Neural cell (in vitro differentiated cells): ENCODE measurements at regions not wholly inside any gene's neighbourhood (a gene's known extent, or its start where the extent isn't known, plus 50 kb on each side); places are given as distances from the start of the nearest gene placed in this dataset.
"Not testable (repeated sequence)": the region's sequence is repeated elsewhere in the genome, so short reads cannot be mapped to it uniquely, and the experiment has no call there.

Experiments
- H2AFZ ChIP-seq: fragments of 200-600, 300-800 bp; sonication (generic), shearing (Covaris generic); 2 replicates; pipeline ENCODE4 v1.6.0; 2014; ENCODE audit warnings: low read depth, mild to moderate bottlenecking, antibody characterized with exemption, low read length, moderate library complexity
- H3F3A ChIP-seq: fragments of 200-600 bp; shearing (Covaris generic); 2 replicates; pipeline ENCODE4 v1.6.1; 2016; ENCODE audit warnings: mild to moderate bottlenecking, moderate library complexity, mixed read lengths, antibody characterized with exemption, low read length; ENCODE audit not compliant: insufficient read depth, poor library complexity, severe bottlenecking
- H3K27ac ChIP-seq: fragments of 200-600, 300-800 bp; sonication (generic), shearing (Covaris generic); 2 replicates; pipeline ENCODE4 v1.5.1; 2014; ENCODE audit warnings: mild to moderate bottlenecking, low read length, moderate library complexity
- H3K27me3 ChIP-seq: fragments of 300-800, 200-600 bp; sonication (generic), shearing (Covaris generic); 2 replicates; pipeline ENCODE4 v1.6.0; 2014; ENCODE audit warnings: mild to moderate bottlenecking, low read depth, low read length, moderate library complexity; ENCODE audit not compliant: insufficient read depth
- H3K36me3 ChIP-seq: fragments of 300-800, 200-600 bp; sonication (generic), shearing (Covaris generic); 2 replicates; pipeline ENCODE4 v1.5.1; 2014; ENCODE audit warnings: mild to moderate bottlenecking, antibody characterized with exemption, low read length, moderate library complexity; ENCODE audit not compliant: insufficient read depth
- H3K4me2 ChIP-seq: fragments of 300-800, 200-600 bp; sonication (generic), shearing (Covaris generic); 2 replicates; pipeline ENCODE4 v1.6.0; 2014; ENCODE audit warnings: mild to moderate bottlenecking, low read length
- H3K4me3 ChIP-seq: fragments of 300-800, 200-600 bp; sonication (generic), shearing (Covaris generic); 2 replicates; pipeline ENCODE4 v1.5.1; 2014; ENCODE audit warnings: mild to moderate bottlenecking, low read length, moderate library complexity
- H3K79me2 ChIP-seq: fragments of 200-600 bp; shearing (Covaris generic); replicated peaks from 2 replicates; pipeline ENCODE4 v1.6.0; 2014; ENCODE audit warnings: mild to moderate bottlenecking, low read length, moderate library complexity; ENCODE audit not compliant: insufficient read depth
- H3K9ac ChIP-seq: fragments of 300-800, 200-600 bp; sonication (generic), shearing (Covaris generic); 2 replicates; pipeline ENCODE4 v1.6.1; 2016; ENCODE audit warnings: mild to moderate bottlenecking, low read length, mixed read lengths
- H3K9me2 ChIP-seq: fragments of 200-600 bp; shearing (Covaris generic); 2 replicates; pipeline ENCODE4 v1.6.1; 2016; ENCODE audit warnings: mild to moderate bottlenecking, low read length, mixed read lengths; ENCODE audit not compliant: insufficient read depth
- H3K9me3 ChIP-seq: fragments of 200-600, 300-800 bp; sonication (generic), shearing (Covaris generic); 2 replicates; pipeline ENCODE4 v1.6.1; 2016; ENCODE audit warnings: mild to moderate bottlenecking, mixed run types, low read length, moderate library complexity, mixed read lengths
- H4K20me1 ChIP-seq: fragments of 200-600 bp; shearing (Covaris generic); 2 replicates; pipeline ENCODE4 v1.6.1; 2016; ENCODE audit warnings: mild to moderate bottlenecking, mixed run types; ENCODE audit not compliant: insufficient read depth
- EP300 ChIP-seq: fragments of 450-650 bp; conservative IDR thresholded peaks from 2 replicates; pipeline ENCODE4 v1.6.1; 2014; ENCODE audit warnings: antibody characterized with exemption, mild to moderate bottlenecking, moderate library complexity; ENCODE audit not compliant: poor library complexity, severe bottlenecking
- EZH2 ChIP-seq: fragments of 200-600, 300-800 bp; shearing (Covaris generic), sonication (generic); IDR thresholded peaks from 2 replicates; pipeline ENCODE4 v1.6.1; 2014; ENCODE audit warnings: antibody characterized with exemption, low read length, borderline replicate concordance, mild to moderate bottlenecking; ENCODE audit not compliant: insufficient read depth, poor library complexity, severe bottlenecking
- MXI1 ChIP-seq: fragments of 450-650 bp; conservative IDR thresholded peaks from 2 replicates; pipeline ENCODE4 v1.6.1; 2014; ENCODE audit warnings: antibody characterized with exemption, mild to moderate bottlenecking; ENCODE audit not compliant: poor library complexity, severe bottlenecking
- POLR2AphosphoS5 ChIP-seq: IDR thresholded peaks from 2 replicates; pipeline ENCODE4 v1.6.1; 2012
- RAD21 ChIP-seq: fragments of 450-650 bp; conservative IDR thresholded peaks from 2 replicates; pipeline ENCODE4 v1.6.1; 2014; ENCODE audit warnings: antibody characterized with exemption, mild to moderate bottlenecking, moderate library complexity
- SMC3 ChIP-seq: fragments of 450-650 bp; conservative IDR thresholded peaks from 2 replicates; pipeline ENCODE4 v1.6.1; 2014; ENCODE audit warnings: antibody characterized with exemption, mild to moderate bottlenecking, moderate library complexity; ENCODE audit not compliant: poor library complexity
- TAF1 ChIP-seq: IDR thresholded peaks from 2 replicates; pipeline ENCODE4 v1.6.1; 2012; ENCODE audit warnings: low read depth
- TF ChIP-seq, protein P1 (sequence below): fragments of 450-650 bp; IDR thresholded peaks from 2 replicates; pipeline ENCODE4 v1.5.1; 2014; ENCODE audit warnings: antibody characterized with exemption, mild to moderate bottlenecking, moderate library complexity; ENCODE audit not compliant: poor library complexity, severe bottlenecking
- TF ChIP-seq, protein P2 (sequence below): IDR thresholded peaks from 2 replicates; pipeline ENCODE4 v1.6.1; 2012; ENCODE audit warnings: borderline replicate concordance

DNA sequence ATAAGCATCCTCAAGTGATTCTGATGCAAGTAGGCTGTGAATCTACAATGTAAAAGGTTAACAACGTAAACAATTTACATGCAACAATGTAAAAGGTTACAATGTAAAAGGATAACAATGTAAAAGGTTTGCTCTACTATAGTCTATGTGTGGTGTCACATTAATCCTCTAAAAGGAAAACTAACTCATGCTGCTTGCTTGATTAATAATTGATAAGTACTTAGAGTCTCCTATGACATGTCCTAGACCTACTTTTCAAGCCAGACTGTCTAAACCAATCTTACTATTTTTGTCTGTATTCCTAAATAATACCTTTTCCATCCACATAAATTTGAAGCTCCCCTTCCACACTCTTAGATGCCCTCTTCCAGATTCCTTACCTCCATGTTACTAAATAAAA, 606.8 kb downstream of the LTN1 start:
- Histone ChIP-seq H3K27me3 (no peaks in the 10 kb centered on the region), H3K27ac (no peak overlapping the region), H3K9me3 (no peaks in the 10 kb centered on the region), H3F3A (no peaks in the 10 kb centered on the region), H4K20me1 (no peaks in the 10 kb centered on the region), H3K4me3 (no peak overlapping the region), H2AFZ (no peak overlapping the region), H3K79me2 (no peaks in the 10 kb centered on the region), H3K4me2 (no peak overlapping the region), H3K36me3 (no peaks in the 10 kb centered on the region), H3K9ac (no peak overlapping the region), H3K9me2 (no peaks in the 10 kb centered on the region)
- TF ChIP-seq RAD21: no peak

- H2AFZ ChIP-seq, H3K9ac ChIP-seq, H4K20me1 ChIP-seq, H3K4me3 ChIP-seq, H3K27ac ChIP-seq, H3K4me2 ChIP-seq, H3K9me3 ChIP-seq, H3K27me3 ChIP-seq, H3K79me2 ChIP-seq, H3K36me3 ChIP-seq, H3K9me2 ChIP-seq, H3F3A ChIP-seq: not testable (repeated sequence)
These were observed 611.5 kb downstream of the LTN1 start for GRCh38 chr21:28381000-28381745.

DNA sequence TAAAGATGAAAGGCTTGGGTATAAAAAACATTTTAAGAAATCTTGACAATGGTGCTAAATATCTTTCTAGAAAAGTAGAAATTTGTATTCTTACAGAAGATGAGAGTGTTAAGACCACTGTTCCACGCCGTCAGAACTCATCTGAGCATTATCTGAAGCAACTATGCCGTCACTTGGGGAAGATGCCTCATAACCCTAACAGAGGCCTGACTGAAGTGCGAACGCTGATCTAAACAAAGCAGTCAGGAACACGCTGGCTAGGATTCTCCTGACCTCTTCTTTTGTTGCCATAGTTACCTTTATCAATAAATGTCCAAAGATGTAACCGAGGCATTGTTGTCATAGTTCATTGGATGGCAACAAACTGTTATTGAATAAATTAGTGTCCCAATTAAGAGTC, 612.4 kb downstream of the LTN1 start:
- Histone ChIP-seq H3K27ac (no peak overlapping the region), H2AFZ (no peak overlapping the region), H3K9me2 (no peaks in the 10 kb centered on the region), H4K20me1 (no peaks in the 10 kb centered on the region), H3K36me3 (no peaks in the 10 kb centered on the region), H3K79me2 (no peaks in the 10 kb centered on the region), H3K4me2 (no peak overlapping the region), H3F3A (no peaks in the 10 kb centered on the region), H3K9me3 (no peaks in the 10 kb centered on the region), H3K9ac (no peak overlapping the region), H3K4me3 (no peak overlapping the region), H3K27me3 (no peaks in the 10 kb centered on the region)
- TF ChIP-seq, protein P1, sequence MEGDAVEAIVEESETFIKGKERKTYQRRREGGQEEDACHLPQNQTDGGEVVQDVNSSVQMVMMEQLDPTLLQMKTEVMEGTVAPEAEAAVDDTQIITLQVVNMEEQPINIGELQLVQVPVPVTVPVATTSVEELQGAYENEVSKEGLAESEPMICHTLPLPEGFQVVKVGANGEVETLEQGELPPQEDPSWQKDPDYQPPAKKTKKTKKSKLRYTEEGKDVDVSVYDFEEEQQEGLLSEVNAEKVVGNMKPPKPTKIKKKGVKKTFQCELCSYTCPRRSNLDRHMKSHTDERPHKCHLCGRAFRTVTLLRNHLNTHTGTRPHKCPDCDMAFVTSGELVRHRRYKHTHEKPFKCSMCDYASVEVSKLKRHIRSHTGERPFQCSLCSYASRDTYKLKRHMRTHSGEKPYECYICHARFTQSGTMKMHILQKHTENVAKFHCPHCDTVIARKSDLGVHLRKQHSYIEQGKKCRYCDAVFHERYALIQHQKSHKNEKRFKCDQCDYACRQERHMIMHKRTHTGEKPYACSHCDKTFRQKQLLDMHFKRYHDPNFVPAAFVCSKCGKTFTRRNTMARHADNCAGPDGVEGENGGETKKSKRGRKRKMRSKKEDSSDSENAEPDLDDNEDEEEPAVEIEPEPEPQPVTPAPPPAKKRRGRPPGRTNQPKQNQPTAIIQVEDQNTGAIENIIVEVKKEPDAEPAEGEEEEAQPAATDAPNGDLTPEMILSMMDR: no peak
- TF ChIP-seq EP300: no peak
- no peak for TF ChIP-seq SMC3
- no peak for TF ChIP-seq EZH2
- no peak for TF ChIP-seq POLR2AphosphoS5
- no peak for TF ChIP-seq RAD21
- TF ChIP-seq, protein P2, sequence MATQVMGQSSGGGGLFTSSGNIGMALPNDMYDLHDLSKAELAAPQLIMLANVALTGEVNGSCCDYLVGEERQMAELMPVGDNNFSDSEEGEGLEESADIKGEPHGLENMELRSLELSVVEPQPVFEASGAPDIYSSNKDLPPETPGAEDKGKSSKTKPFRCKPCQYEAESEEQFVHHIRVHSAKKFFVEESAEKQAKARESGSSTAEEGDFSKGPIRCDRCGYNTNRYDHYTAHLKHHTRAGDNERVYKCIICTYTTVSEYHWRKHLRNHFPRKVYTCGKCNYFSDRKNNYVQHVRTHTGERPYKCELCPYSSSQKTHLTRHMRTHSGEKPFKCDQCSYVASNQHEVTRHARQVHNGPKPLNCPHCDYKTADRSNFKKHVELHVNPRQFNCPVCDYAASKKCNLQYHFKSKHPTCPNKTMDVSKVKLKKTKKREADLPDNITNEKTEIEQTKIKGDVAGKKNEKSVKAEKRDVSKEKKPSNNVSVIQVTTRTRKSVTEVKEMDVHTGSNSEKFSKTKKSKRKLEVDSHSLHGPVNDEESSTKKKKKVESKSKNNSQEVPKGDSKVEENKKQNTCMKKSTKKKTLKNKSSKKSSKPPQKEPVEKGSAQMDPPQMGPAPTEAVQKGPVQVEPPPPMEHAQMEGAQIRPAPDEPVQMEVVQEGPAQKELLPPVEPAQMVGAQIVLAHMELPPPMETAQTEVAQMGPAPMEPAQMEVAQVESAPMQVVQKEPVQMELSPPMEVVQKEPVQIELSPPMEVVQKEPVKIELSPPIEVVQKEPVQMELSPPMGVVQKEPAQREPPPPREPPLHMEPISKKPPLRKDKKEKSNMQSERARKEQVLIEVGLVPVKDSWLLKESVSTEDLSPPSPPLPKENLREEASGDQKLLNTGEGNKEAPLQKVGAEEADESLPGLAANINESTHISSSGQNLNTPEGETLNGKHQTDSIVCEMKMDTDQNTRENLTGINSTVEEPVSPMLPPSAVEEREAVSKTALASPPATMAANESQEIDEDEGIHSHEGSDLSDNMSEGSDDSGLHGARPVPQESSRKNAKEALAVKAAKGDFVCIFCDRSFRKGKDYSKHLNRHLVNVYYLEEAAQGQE: no peak
- TF ChIP-seq MXI1: no peak
- no peak for TF ChIP-seq TAF1
